ENCODE measurements at regions not wholly inside any gene's neighbourhood (a gene's known extent, or its start where the extent isn't known, plus 50 kb on each side); places are given as distances from the start of the nearest gene placed in this dataset.
"Not testable (repeated sequence)": the region's sequence is repeated elsewhere in the genome, so short reads cannot be mapped to it uniquely, and the experiment has no call there.

GRCh38 chr4:44983083-44983482 is 256.7 kb upstream of the GNPDA2 start:
- DNase-seq = no peak
- in situ Hi-C loops (cut with HindIII; ENCODE audit: low pct_ligation_motif_present, low pct_unique_long_range_greater_than_20kb, low sequenced_read_pairs) = no loop called here

DNA sequence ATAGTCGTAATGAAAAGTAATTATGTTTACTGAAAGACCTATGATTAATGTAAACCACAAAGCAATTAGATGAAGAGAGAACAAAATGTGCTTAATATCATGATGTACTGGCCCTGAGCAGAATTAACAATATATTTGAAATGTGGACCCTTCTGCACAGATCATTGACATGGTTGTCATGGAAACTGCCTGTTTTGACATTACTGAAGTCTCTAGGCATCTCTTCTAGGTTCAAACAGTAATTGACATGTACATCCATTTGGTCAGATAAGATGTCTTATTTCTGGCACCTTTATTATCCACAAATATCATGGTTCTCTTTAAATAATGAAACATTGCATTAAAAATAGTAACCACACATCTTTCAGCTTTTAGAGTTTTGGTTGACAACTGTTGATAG is 251.7 kb upstream of the GNPDA2 start:
- in situ Hi-C loops (cut with HindIII; ENCODE audit: low pct_ligation_motif_present, low pct_unique_long_range_greater_than_20kb, low sequenced_read_pairs) = no loop called here
- no peak for DNase-seq

DNA sequence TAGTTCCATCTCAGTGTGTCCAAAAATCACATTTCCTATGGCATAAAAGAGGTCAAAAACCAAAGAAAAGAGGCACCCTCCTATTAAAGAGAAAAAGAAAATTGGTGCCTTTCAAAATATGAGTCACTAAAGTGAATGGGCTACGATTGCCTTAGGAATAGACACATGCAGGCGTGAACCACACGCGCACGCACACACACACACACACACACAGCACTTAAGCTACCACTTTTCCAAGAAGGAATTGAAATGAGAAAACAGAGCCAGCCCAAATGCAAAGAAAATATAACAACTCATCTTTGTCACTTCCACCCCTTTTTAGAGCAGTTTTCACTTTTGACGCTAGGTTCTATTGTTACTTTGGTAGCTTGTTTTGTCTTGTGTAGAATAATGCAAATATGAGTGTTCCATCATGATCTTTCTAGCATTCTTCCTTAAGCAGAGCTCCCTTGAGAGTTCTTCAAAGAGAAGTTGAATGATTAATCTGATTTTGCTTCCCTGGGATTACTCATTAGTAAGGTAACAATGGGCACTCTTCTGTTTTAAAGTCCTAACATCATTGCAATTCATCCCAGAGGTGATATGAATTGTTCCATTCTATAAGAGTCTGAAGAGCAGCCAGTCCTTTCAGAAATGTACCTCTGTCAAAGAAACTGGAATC is 239.2 kb upstream of the GNPDA2 start:
- in situ Hi-C loops (cut with HindIII; ENCODE audit: low pct_ligation_motif_present, low pct_unique_long_range_greater_than_20kb, low sequenced_read_pairs) = no loop called here

GRCh38 chr4:44964086-44964485 is 237.7 kb upstream of the GNPDA2 start:
- in situ Hi-C loops (cut with HindIII; ENCODE audit: low pct_ligation_motif_present, low pct_unique_long_range_greater_than_20kb, low sequenced_read_pairs); DNase-seq: not testable (repeated sequence)

More for the DNA sequence above, 239.2 kb upstream of the GNPDA2 start:
- DNase-seq = no peak

DNA sequence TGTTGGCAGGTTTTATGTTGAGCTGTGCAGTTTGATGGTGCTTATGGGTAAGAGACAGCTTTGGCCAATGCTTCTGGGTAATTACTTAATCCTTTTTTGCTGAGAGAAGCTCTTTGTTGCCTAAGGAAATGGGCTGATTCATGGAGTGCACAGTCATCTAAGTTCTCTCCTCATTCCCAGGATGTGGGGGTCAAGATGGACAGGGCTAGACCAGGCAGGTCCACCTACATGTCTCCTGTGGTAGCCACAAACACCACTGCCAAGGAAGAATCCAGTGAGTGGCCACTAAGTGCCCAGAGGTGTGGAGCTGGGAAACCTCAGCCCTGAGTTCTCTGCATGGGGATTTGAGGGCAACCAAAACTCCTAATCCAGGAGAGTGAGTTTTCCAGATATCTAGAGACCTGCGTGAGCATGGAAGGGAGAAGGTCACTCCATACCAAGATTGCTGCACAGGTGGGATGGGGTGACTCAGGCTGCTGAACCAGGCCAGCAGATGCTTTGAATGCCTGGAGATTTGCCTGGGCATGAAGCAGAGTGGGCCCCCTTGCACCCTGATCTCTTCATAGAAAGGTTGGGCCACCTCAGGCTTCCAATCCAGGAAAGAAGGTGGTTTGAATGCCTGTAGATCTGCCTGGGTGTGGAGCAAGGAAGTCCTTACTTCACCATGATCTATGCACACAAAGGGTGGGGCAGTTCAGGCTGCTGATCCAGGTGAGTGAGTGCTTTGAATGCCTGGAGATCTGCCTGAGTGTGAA is 234.8 kb upstream of the GNPDA2 start:
- in situ Hi-C loops (cut with HindIII; ENCODE audit: low pct_ligation_motif_present, low pct_unique_long_range_greater_than_20kb, low sequenced_read_pairs) = no loop called here
- DNase-seq = no peak

DNA sequence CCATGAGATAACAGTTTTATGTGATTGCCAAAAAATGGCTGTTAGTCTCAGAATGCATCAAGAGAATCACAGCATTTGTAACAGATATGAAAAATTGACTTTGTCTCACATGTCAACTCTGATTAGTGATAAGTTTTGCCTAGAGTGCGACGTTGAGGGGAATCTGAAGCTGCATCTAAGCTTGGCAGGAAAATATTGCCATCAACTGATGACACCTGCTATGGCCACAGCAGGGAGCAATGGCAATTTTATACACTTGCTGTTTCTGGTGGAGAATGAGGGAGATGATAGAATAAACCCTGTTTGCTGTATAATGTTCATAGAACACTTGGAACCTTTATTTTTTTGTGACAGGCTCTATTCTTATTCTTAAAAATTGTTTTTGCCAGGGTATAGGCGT is 205.4 kb upstream of the GNPDA2 start:
- in situ Hi-C loops (cut with HindIII; ENCODE audit: low pct_ligation_motif_present, low pct_unique_long_range_greater_than_20kb, low sequenced_read_pairs) = no loop called here

GRCh38 chr4:44928785-44929184 is 202.4 kb upstream of the GNPDA2 start:
- in situ Hi-C loops (cut with HindIII; ENCODE audit: low pct_ligation_motif_present, low pct_unique_long_range_greater_than_20kb, low sequenced_read_pairs) = no loop called here
- no peak for DNase-seq

More for the DNA sequence above, 205.4 kb upstream of the GNPDA2 start:
- no peak for DNase-seq

GRCh38 chr4:44927399-44928380 is 201.3 kb upstream of the GNPDA2 start:
- in situ Hi-C loops (cut with HindIII; ENCODE audit: low pct_ligation_motif_present, low pct_unique_long_range_greater_than_20kb, low sequenced_read_pairs) = no loop called here
- peak; percentile 57 for DNase-seq

- in situ Hi-C loops (cut with HindIII; ENCODE audit: low pct_ligation_motif_present, low pct_unique_long_range_greater_than_20kb, low sequenced_read_pairs) = no loop called here
- peak; percentile 61 for DNase-seq
Measured at GRCh38 chr4:44916411-44916810, 190.1 kb upstream of the GNPDA2 start.

DNA sequence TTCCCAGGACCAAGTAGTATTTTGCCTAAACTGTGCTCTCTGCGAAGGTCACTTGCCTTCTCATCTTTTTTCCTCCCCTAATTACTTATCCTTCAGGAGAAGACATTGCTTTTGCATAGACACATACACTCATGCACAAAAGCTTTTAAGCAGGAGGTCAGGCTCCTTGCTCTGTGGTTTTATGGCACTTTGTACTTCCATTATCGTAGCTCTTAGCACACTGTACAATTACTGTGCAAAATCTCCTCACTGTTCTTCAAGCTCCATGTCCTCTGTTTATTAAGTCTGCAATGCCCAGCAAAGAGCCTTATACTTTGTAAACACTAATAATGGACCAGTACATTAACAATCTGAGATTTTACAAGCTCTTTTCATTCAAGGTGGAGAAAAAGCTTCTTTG is 188.4 kb upstream of the GNPDA2 start:
- in situ Hi-C loops (cut with HindIII; ENCODE audit: low pct_ligation_motif_present, low pct_unique_long_range_greater_than_20kb, low sequenced_read_pairs) = no loop called here
- DNase-seq = no peak

GRCh38 chr4:44914223-44914622 is 187.9 kb upstream of the GNPDA2 start:
- in situ Hi-C loops (cut with HindIII; ENCODE audit: low pct_ligation_motif_present, low pct_unique_long_range_greater_than_20kb, low sequenced_read_pairs) = no loop called here
- no peak for DNase-seq

- in situ Hi-C loops (cut with HindIII; ENCODE audit: low pct_ligation_motif_present, low pct_unique_long_range_greater_than_20kb, low sequenced_read_pairs) = no loop called here
- DNase-seq = no peak
Measured at GRCh38 chr4:44912980-44913379, 186.6 kb upstream of the GNPDA2 start.

- no peak for DNase-seq
- in situ Hi-C loops (cut with HindIII; ENCODE audit: low pct_ligation_motif_present, low pct_unique_long_range_greater_than_20kb, low sequenced_read_pairs) = no loop called here
Measured at GRCh38 chr4:44908565-44908964, 182.2 kb upstream of the GNPDA2 start.

DNA sequence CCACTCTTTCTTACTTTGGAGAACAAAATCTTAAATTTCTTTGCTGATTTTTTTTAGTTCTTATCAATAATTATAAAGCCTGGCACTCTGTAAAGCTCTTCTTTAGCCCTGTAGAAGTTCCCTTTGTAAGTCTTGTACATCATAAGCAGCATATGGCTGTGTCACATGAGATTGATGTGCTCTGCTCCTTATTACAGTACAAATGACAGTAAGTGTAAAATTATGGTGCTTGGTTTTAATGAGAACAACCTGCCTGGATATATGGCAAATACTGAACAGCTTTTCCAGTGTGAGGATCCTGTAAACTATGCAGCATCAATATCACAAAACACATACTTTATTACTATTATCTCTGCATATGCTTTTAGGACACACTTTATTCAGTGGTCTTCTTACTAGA is 145.9 kb upstream of the GNPDA2 start:
- no peak for DNase-seq
- in situ Hi-C loops (cut with HindIII; ENCODE audit: low pct_ligation_motif_present, low pct_unique_long_range_greater_than_20kb, low sequenced_read_pairs) = no loop called here

DNA sequence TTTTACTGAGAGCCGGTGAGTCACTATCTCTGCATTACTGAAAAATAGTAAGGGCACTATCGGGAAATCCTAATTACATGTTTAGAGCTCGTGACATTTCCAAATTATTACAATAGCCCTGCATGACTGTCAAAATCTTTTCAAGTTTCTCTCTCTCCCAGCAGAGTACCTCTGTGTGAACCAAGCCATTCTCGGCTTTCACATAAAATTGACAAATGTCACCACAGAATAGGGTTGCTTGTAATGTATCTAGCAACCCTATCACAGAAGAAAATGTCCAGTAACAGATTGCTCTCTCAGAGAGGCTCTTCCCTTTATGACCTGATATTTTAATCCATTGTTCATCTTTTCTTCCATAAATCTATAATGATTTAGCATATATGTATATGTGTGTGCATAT is 144.8 kb upstream of the GNPDA2 start:
- no peak for DNase-seq
- in situ Hi-C loops (cut with HindIII; ENCODE audit: low pct_ligation_motif_present, low pct_unique_long_range_greater_than_20kb, low sequenced_read_pairs) = no loop called here

DNA sequence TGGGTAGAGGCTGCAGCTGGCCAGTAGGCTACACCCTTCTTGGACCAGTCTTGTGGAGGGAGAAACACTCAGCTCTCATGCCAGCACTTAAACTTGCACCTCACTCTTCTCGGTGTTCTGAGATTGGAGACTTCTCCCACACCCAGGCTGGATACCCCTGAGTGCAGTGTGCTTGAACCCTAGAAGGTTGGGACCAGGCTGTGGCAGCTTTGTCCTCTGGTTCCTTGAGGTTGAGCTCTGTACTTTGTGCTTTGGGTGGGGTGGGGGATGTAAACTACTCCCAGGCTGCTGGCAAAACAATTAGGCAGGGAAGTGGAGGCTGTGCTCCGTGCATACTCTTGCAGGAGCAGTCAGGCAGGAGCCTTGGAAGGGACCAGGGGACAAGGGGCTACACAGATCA is 143.6 kb upstream of the GNPDA2 start:
- DNase-seq = no peak
- in situ Hi-C loops (cut with HindIII; ENCODE audit: low pct_ligation_motif_present, low pct_unique_long_range_greater_than_20kb, low sequenced_read_pairs) = no loop called here

DNA sequence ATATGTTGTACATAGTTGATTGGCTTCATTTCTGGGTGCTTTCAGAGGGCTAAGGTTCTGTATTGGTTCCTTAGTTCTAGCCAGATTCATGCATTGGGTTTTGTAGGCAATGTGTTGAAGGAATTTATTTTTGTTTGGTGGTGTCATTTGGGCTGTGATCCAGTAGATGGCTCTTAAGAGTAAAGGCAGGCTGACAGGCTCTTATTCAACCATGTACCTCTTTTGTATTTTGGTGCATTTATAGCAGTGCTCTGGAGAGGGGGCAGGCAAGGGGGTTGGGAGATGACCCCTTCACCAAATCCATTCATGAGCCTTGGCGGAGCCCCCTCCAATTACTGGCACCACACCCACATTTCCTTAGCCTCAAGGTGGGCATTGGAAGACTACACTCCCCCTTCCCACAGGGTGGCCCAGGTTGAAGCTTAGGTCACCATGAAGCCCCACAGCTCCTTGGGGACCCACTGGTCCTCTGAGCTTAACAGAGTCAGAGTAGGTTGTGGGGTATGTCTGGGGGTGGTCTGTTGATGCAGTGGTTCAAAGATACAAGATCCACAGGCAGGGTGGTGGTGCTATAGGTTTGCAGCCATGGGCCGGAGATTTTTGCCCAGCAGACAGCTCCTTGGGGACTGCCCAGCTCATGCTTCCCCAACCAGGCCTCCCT is 143.0 kb upstream of the GNPDA2 start:
- in situ Hi-C loops (cut with HindIII; ENCODE audit: low pct_ligation_motif_present, low pct_unique_long_range_greater_than_20kb, low sequenced_read_pairs) = no loop called here
- DNase-seq = peak; percentile 7

DNA sequence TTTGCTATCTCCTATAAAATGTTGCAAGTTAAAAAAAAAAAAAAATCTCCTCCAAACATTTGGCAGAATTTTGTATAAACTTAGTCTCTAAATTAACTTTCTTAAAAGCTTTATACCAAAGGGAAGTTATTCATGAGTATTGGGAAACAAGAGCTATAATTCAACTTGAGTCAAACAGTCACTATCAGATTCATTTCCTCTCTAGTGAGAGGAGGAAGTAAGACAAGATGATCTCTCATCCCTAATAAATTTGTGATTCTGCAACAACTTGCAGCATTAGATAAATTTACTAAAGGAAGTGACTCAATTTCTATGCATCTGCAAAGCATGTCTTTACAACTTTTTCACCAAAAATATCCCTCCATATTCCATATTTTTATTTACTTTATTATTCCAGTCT is 135.4 kb upstream of the GNPDA2 start:
- in situ Hi-C loops (cut with HindIII; ENCODE audit: low pct_ligation_motif_present, low pct_unique_long_range_greater_than_20kb, low sequenced_read_pairs) = no loop called here
- no peak for DNase-seq

DNA sequence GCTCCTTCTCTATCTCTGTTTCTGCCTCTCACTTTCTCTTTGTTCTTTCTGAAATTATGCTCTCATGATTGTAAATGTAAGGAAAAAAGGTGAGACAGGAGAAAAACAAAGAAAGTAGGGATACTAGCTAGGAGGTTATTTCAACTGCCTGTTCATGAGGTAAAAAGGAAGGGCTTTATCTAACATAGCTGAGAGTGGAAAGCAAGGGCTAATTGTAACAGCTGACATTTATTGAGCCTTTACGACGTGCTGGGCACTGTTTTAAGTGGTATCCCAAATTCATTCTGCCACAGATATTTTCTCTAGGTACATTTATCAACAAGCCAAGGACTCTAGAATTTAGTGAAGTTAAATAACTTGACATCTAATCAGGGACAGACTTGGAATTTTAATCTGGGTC is 133.1 kb upstream of the GNPDA2 start:
- no peak for DNase-seq
- in situ Hi-C loops (cut with HindIII; ENCODE audit: low pct_ligation_motif_present, low pct_unique_long_range_greater_than_20kb, low sequenced_read_pairs) = no loop called here

All from ACHN (cell line).